ENCODE measurements at regions not wholly inside any gene's neighbourhood (a gene's known extent, or its start where the extent isn't known, plus 50 kb on each side); places are given as distances from the start of the nearest gene placed in this dataset.

- DNase-seq (ENCODE audit: low read depth), result no peak
Measured at GRCh38 chr1:244157731-244158438, 106.8 kb downstream of the ZBTB18 start.

- DNase-seq (ENCODE audit: low read depth), result no peak
Measured at GRCh38 chr1:244159646-244160045, 108.6 kb downstream of the ZBTB18 start.

GRCh38 chr1:244160455-244161235, 109.6 kb downstream of the ZBTB18 start:
- DNase-seq (ENCODE audit: low read depth), result no peak

GRCh38 chr1:244161236-244161510, 110.1 kb downstream of the ZBTB18 start:
- DNase-seq (ENCODE audit: low read depth), result no peak

GRCh38 chr1:244162786-244163530, 111.9 kb downstream of the ZBTB18 start:
- no peak for DNase-seq (ENCODE audit: low read depth)

GRCh38 chr1:244163861-244164510, 112.9 kb downstream of the ZBTB18 start:
- DNase-seq (ENCODE audit: low read depth), result no peak

- no peak for DNase-seq (ENCODE audit: low read depth)
Measured at GRCh38 chr1:244164511-244164890, 113.4 kb downstream of the ZBTB18 start.

- DNase-seq (ENCODE audit: low read depth), result no peak
Measured at GRCh38 chr1:244165021-244165420, 113.9 kb downstream of the ZBTB18 start.

GRCh38 chr1:244165701-244166100, 114.6 kb downstream of the ZBTB18 start:
- DNase-seq (ENCODE audit: low read depth), result no peak

GRCh38 chr1:244171241-244171985, 120.3 kb downstream of the ZBTB18 start:
- no peak for DNase-seq (ENCODE audit: low read depth)

GRCh38 chr1:244173240-244173639, 122.2 kb downstream of the ZBTB18 start:
- DNase-seq (ENCODE audit: low read depth), result no peak

- DNase-seq (ENCODE audit: low read depth), result no peak
Measured at GRCh38 chr1:244173769-244174168, 122.7 kb downstream of the ZBTB18 start.

- DNase-seq (ENCODE audit: low read depth), result no peak
Measured at GRCh38 chr1:244174922-244175521, 123.9 kb downstream of the ZBTB18 start.

GRCh38 chr1:244176201-244176600, 125.1 kb downstream of the ZBTB18 start:
- no peak for DNase-seq (ENCODE audit: low read depth)

- DNase-seq (ENCODE audit: low read depth), result no peak
Measured at GRCh38 chr1:244180256-244180655, 129.2 kb downstream of the ZBTB18 start.

GRCh38 chr1:244181867-244182266, 130.8 kb downstream of the ZBTB18 start:
- no peak for DNase-seq (ENCODE audit: low read depth)

GRCh38 chr1:244183037-244183436, 132.0 kb downstream of the ZBTB18 start:
- DNase-seq (ENCODE audit: low read depth), result no peak

GRCh38 chr1:244186372-244186771, 135.3 kb downstream of the ZBTB18 start:
- no peak for DNase-seq (ENCODE audit: low read depth)

GRCh38 chr1:244187310-244187709, 136.2 kb downstream of the ZBTB18 start:
- no peak for DNase-seq (ENCODE audit: low read depth)

GRCh38 chr1:244191581-244191980, 140.5 kb downstream of the ZBTB18 start:
- no peak for DNase-seq (ENCODE audit: low read depth)

GRCh38 chr1:244192325-244192724, 141.2 kb downstream of the ZBTB18 start:
- DNase-seq (ENCODE audit: low read depth), result no peak
